Sciatic nerve (tissue), 2 donors: ENCODE measurements at regions not wholly inside any gene's neighbourhood (a gene's known extent, or its start where the extent isn't known, plus 50 kb on each side); places are given as distances from the start of the nearest gene placed in this dataset.

Source experiments
- ATAC-seq: fragments of 200-7000 bp; cut with Tn5 transposase; one replicate; pipeline ENCODE4 v1.9.1; 2020; ENCODE audit warnings: mild to moderate bottlenecking, moderate library complexity
- DNase-seq: peaks from one replicate; pipeline ENCODE4 v3.0.0-alpha.2; 2020; ENCODE audit warnings: low spot score
- intact Hi-C: fragments of 100-400 bp; cut with DNase I; formaldehyde crosslinking; loops from one replicate; pipeline ENCODE4 v1.14.2; 2022
- donor health status: DM: no; HTN: no; CAD: no.
- donor health status: DM: no; HTN: no; CAD: no.

GRCh38 chr7:1316086-1316485 is 83.4 kb downstream of the UNCX start:
- ATAC-seq = no peak
- DNase-seq = no peak
- intact Hi-C loops = no loop called here

- ATAC-seq = no peak
- intact Hi-C loops = no loop called here
- DNase-seq = no peak
Observed at GRCh38 chr7:1317646-1318045, 85.0 kb downstream of the UNCX start.

GRCh38 chr7:1318051-1318450 is 85.4 kb downstream of the UNCX start:
- intact Hi-C loops = no loop called here
- DNase-seq (no peak), ATAC-seq (no peak)

DNA sequence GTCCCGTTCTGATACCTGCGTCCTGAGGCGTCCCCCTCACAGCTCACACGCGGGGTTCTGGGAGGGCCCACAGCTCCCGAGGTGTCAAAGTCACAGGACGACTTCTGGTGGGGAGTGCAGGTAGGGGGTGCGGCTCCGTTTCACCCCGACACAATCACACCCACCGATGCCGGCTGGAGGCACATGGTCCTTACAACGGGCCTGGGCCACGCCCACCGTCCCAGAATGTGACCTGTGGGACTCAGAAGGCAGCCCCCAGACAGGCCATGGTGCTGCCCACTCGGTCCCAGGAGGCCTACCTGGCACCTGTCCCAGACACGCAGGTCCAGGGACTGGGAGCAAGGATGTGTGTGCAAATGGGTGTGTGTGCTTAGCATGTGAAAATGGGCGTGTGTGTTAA is 86.0 kb downstream of the UNCX start:
- ATAC-seq = no peak
- intact Hi-C loops = no loop called here
- DNase-seq = no peak

DNA sequence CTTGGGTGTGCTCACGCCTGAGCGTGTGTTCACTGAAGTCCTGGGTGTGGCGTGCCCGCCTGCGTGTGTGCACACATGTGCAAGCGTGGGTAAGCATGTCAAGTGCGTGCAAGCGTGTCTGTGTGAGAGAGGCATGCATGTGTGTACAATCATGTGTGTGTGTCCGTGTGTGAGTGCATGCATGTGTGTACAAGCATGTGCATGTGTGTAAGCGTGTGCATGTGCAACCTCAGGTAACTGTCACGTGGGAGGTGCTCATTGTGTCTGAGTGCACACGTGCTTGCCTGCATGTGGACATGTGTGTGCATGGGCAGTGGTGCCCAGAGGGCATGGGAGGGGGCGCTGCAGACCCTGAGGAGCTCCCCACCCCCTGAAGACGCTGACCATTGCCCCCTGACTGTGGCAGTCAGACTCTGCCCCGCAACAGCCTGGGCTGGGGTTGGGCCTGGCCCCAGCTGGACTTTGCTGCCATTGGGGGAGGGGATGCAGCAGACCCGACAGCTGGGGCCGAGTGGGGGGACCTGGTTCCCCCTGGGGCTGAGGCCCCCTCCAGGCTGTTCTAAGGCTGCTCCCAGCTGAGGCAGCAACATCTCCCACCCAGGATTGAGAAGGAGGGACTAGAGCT is 88.1 kb downstream of the UNCX start:
- ATAC-seq (no peak), DNase-seq (no peak)
- intact Hi-C loops = no loop called here

DNA sequence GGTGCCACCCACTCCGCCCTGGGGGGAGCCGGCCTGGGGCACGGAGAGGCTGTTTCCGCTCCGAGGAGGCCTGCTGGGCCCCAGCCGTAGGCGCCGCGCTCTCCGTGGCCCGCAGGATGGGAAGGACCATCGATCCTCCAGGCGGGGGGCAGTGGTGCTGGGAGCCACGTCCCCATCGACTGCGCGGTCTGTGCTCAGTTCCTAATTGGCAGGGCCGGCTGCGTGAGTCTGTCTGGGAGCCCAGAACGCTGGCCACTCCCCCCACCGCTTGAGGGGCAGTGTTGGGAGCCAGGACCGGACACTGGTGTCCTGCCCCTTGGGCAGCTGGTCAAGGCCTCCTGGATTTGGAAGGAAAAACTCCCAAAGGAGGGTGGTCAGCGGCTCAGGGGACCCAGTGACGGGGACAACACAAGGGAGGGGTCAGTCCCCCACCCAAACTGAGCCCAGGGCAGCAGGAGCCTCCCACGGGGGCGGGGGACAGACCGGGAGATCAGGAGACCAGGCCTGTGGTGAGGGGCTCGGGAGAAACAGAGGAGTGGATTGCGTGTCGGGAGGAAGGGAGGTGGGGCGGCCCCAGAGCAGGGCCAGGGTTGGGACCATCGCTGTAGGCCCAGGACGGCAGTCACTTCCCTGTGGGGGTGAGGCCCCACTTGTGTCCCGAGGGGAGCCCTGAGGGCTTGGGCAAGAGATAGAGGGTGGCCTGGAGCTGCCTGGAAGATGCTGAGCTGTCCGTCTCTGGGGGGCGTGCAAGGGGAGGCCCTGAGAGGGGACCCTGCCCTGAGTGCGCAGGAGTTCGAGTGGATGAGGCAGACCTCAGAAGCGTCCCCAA is 89.0 kb downstream of the UNCX start:
- intact Hi-C loops = no loop called here
- ATAC-seq (no peak), DNase-seq (no peak)

DNA sequence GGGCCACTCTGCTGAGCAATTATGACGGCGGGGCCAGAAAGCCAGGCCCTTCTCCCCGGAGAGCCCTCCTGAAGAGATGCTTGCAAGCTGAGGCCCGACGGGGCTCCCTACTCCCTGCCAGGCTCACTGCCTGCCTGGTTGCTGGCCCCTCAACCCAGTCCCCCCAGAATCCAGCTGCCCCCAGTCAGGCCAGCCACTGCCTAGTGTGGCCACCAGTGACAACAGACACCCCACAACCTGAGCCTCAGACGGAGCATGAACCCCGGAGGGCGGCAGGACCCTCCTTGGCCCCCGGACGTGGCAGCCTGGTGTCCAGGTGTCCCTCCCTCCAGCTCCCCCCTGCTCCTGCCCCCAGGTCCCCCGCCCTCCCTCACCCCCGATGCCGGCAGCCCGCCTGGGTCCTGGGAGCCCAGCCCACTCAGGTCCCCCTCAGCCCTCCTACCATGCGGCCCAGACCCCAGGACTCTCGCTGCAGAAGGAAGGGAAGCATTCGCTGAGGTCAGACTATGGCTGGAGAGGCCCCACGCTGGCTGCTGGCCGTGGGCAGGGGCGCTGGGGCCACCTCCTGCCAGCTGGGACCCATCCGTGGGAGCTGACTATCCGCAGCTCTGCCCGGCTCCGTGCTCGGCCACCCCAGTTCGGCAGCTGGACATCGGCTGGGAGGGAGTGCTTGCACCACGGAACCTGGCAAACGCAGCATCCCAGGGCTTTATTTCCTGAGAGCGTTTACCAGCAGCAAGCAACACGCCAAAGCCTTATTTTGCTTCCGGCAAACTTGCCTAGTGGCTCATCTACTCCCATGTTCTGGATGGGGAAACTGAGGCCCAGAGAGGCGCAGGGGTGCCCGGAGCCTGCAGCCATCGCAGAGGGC is 89.8 kb downstream of the UNCX start:
- no peak for ATAC-seq
- no peak for DNase-seq
- intact Hi-C loops = no loop called here

DNA sequence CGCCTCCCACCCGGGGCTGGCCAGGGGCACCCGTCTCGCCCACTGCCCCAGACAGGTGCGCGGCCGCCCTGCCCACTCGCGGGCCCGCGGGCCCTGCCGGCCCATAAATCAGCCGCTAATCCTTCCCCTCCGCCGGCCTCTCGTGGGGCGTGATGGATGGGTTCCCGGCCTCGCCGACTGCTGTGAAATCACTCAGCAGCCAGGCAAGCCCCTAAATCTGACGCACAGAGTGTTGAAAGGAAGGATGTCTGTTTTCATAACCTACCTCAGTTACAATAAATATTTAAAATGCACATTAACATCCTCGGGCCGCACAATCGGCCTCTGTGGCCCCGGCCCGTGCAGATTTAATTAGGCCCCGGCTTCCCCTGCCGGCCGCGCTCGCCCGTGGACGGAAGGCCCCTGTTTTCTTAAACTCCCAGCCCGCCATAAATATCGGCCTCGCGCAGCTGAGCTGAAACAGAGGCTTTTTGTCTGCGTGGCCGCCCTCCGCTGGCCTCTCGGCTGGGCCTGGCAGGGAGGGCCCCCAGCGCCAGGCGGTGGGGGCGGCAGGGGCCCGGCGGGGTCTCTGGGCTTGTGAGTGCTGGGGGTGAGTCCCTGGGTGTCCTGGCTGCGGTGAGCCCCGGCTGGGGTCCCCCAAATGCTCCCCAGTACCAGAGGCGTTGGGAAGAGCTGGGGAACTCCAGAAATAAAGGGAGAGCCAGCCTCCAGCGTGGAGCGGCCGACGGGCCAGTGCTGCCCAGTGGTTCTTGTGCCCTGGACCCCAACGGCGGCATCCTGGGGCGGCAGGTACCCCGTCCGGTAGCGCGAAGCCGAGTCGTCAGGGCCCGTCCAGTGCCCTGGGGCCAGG is 90.7 kb downstream of the UNCX start:
- DNase-seq (no peak), ATAC-seq (peak; percentile 80)
- intact Hi-C loops = no loop called here

DNA sequence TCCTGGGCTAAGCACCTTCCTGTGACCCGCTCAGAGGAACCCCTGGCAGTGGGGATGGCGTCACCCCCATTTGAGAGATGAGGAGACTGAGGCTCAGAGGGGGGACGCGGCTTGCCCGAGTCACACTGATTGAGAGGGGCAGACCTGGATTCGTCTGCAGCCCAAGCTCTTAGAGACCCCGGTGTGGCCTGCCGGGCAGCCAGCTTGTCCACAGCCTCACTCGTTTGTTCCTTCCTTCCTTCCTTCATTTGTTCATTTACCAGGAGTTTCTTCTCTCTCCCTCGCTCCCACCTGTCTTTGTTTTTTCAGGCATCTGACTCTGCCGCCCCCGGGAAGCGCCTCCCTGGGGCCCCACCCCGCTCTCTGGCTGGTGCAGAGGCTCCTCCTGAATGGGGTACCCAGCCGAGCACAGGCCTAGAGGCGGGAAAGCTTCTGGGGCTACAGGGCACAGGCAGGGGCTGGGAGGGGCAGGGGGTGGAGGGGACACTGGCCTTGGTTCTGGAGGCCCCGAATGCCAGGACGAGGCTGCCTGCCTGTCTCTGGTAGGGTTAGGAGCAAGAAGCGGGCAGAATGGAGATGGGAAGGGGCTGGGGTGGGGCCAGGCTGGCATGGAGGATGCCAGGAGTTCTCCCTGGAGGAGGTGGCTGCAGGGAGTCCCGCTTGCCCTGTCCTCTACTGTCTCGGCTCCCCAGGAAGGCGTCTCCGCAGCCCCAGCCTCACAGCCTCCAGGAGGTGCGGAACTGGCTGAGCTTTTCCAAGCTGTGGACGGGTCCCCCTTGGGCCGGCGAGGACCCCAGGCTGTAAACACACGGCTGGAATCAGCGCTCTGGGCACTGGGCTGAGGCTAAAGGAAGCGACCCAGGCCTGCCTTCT is 91.6 kb downstream of the UNCX start:
- no peak for ATAC-seq
- intact Hi-C loops = no loop called here
- DNase-seq = no peak

DNA sequence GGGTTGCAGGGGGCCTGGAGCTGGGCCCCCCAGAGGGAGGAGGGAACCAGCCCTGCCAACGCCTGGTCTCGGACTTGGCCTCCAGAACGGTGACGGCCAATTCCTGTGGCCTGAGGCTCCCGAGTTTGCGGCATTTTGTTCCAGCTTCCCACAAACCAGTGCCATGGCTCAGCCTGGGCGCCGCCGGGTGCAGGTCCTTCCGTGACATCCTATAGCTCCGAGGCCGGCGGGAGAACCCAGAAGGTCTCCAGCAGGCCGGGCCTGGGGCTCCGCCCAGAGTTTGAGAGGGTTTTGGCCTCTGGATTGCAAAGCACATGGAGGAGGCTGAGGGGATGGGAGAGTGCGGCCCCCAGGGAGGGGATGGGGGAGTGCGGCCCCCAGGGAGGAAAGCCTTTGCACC is 92.6 kb downstream of the UNCX start:
- intact Hi-C loops = no loop called here
- ATAC-seq = no peak
- DNase-seq = no peak

GRCh38 chr7:1325646-1326510 is 93.2 kb downstream of the UNCX start:
- intact Hi-C loops = no loop called here
- no peak for ATAC-seq
- no peak for DNase-seq

DNA sequence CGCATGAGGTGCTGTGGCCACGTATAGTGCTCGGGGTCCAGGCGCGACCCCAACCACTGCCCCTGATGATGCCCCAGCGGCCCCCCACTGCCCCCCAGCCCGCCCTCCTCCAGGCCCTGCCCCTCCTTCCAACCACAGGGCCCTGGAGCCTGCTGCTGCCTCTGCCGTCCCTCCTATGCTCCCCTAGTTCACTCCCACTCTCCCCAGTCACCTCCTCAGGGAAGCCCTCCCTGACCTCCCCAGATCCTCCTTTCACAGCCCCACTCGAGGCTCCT is 93.8 kb downstream of the UNCX start:
- no peak for ATAC-seq
- no peak for DNase-seq
- intact Hi-C loops = no loop called here

DNA sequence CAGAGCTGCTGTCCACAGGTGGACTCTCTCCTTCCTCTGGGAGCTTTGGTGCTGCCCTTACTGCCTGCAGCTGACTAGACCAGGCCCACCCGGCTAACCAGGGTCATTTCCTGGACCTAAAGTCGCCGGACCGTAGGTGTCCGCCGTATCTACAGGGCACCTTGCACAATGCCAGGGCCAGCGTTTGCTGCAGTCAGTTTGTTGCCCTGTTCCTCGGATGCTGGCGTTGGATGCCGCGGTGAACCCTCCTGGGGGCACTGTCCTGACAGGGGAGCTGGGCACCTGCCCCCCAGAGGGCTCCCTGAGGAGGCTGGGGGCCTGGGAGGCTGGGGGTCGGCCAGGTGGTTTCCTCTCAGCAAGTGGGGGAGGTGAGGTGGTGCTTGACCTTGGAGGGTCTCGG is 96.6 kb downstream of the UNCX start:
- DNase-seq (no peak), ATAC-seq (no peak)
- intact Hi-C loops = no loop called here

GRCh38 chr7:1329966-1330800 is 97.5 kb downstream of the UNCX start:
- intact Hi-C loops = no loop called here
- ATAC-seq (no peak), DNase-seq (no peak)

DNA sequence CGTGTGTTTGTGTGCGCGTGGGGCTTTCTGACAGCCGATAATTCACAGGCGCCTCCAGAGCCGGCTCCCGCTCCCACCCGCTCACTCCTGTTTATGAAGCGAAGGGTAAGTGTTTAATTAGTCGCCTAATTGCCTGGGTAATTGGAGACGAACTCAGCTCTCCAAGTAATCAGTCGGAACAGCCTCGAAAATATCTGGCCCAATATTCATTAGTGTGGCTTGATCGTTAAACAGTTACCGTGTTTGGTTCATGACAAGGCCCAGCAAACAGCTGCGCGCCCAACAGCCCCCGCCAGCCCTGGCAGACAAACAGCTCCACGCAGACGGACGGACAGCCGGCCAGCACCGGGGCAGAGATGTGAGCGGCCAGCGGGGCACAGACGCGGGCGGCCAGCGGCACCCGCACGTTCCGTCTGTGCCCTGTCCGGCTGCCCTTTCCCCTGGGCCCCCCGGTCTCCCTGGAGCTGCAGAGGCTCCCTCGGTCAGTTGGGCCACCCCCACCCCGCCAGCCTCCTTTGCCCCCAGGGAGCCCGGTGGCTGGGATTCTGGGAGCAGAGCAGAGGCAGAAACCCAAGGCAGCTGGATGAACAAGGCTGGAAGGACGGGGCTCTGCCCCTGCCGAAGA is 98.2 kb downstream of the UNCX start:
- DNase-seq (no peak), ATAC-seq (no peak)
- intact Hi-C loops = no loop called here
